ENCODE measurements at regions not wholly inside any gene's neighbourhood (a gene's known extent, or its start where the extent isn't known, plus 50 kb on each side); places are given as distances from the start of the nearest gene placed in this dataset.

DNA sequence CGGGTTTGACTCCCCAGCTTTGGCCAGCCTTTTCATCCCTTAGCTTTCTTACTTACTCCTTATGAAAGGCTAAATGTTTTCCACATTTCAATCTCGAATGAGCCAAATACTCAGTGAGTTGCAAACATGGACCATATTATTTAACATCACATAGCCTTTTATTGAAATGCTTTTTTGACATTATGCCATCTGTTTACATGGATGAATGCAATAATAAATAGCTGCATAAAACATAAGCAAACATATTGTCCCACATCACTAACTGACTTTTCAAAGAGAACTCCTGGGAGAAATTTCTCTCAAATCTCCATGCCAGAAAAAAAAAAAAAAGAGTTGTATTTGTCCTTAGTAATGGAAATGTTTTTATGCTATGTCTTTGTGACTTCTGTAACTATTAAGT is 134.9 kb downstream of the LSMEM1 start:
- no peak overlapping the region for H3K4me3 ChIP-seq (ENCODE audit: severe bottlenecking)
- H3K27ac ChIP-seq (ENCODE audit: poor library complexity, severe bottlenecking) = no peak overlapping the region
- no peaks in the 10 kb centered on the region for H3K27me3 ChIP-seq (ENCODE audit: insufficient read depth, poor library complexity, severe bottlenecking)
- ATAC-seq (ENCODE audit: low read depth) = no peak
- TF ChIP-seq, protein P1, sequence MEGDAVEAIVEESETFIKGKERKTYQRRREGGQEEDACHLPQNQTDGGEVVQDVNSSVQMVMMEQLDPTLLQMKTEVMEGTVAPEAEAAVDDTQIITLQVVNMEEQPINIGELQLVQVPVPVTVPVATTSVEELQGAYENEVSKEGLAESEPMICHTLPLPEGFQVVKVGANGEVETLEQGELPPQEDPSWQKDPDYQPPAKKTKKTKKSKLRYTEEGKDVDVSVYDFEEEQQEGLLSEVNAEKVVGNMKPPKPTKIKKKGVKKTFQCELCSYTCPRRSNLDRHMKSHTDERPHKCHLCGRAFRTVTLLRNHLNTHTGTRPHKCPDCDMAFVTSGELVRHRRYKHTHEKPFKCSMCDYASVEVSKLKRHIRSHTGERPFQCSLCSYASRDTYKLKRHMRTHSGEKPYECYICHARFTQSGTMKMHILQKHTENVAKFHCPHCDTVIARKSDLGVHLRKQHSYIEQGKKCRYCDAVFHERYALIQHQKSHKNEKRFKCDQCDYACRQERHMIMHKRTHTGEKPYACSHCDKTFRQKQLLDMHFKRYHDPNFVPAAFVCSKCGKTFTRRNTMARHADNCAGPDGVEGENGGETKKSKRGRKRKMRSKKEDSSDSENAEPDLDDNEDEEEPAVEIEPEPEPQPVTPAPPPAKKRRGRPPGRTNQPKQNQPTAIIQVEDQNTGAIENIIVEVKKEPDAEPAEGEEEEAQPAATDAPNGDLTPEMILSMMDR (IDR thresholded peaks at IDR 0.05; ENCODE audit: poor library complexity, severe bottlenecking) = no peak
- H3K9me3 ChIP-seq (ENCODE audit: severe bottlenecking) = no peaks in the 10 kb centered on the region
- H3K36me3 ChIP-seq (ENCODE audit: low read depth) = no peaks in the 10 kb centered on the region
- no peak for DNase-seq (ENCODE audit: low spot score)
- H3K4me1 ChIP-seq (ENCODE audit: insufficient read depth, poor library complexity, severe bottlenecking) = no peaks in the 10 kb centered on the region

DNA sequence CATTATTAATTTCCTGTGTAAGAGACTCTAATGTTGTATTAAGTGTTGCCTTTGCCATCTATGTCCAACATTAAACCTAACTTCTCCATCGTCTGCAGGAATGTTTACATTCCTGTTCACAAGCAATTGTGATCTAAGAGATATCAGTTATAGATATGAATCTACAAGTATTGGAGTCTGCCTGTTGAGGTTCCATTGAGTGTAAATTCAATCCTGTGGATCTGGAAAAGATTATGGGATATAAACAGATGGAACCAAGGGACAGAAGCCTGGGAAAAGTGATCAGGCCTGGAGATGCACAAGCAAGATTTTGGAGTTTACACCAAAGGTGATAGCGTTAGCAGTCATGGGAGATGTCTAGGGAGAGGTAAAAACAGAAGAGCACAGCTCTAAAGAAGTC is 135.5 kb downstream of the LSMEM1 start:
- ATAC-seq (ENCODE audit: low read depth) = no peak
- TF ChIP-seq, protein P1 (IDR thresholded peaks at IDR 0.05; ENCODE audit: poor library complexity, severe bottlenecking) = no peak
- Histone ChIP-seq H3K4me1 (ENCODE audit: insufficient read depth, poor library complexity, severe bottlenecking) (no peaks in the 10 kb centered on the region), H3K36me3 (ENCODE audit: low read depth) (no peaks in the 10 kb centered on the region), H3K27ac (ENCODE audit: poor library complexity, severe bottlenecking) (no peak overlapping the region), H3K4me3 (ENCODE audit: severe bottlenecking) (no peak overlapping the region), H3K27me3 (ENCODE audit: insufficient read depth, poor library complexity, severe bottlenecking) (no peaks in the 10 kb centered on the region), H3K9me3 (ENCODE audit: severe bottlenecking) (no peaks in the 10 kb centered on the region)
- no peak for DNase-seq (ENCODE audit: low spot score)

DNA sequence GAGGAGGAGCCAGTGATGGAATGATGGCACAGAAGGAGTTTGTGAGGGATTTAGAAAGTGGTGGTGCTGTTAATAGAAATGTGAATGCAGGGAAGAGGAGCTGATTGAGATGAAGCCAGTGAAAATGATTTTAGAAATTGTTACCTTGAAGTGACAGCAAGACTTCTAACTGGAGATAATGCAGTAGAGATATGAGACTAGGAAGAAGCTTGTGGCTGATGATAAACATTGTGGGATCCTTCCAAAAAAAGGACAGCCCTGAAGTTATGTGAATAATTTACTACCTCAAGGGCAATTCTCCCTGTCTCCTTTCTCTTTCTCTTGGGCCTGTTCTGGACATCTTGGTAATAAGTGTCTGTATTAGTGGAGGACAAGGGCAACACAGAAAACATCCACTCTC is 138.6 kb downstream of the LSMEM1 start:
- TF ChIP-seq, protein P1 (IDR thresholded peaks at IDR 0.05; ENCODE audit: poor library complexity, severe bottlenecking) = no peak
- ATAC-seq (ENCODE audit: low read depth) (no peak), DNase-seq (ENCODE audit: low spot score) (no peak)
- Histone ChIP-seq H3K27me3 (ENCODE audit: insufficient read depth, poor library complexity, severe bottlenecking) (no peaks in the 10 kb centered on the region), H3K27ac (ENCODE audit: poor library complexity, severe bottlenecking) (no peak overlapping the region), H3K36me3 (ENCODE audit: low read depth) (no peaks in the 10 kb centered on the region), H3K4me1 (ENCODE audit: insufficient read depth, poor library complexity, severe bottlenecking) (no peaks in the 10 kb centered on the region), H3K9me3 (ENCODE audit: severe bottlenecking) (no peaks in the 10 kb centered on the region), H3K4me3 (ENCODE audit: severe bottlenecking) (no peak overlapping the region)

DNA sequence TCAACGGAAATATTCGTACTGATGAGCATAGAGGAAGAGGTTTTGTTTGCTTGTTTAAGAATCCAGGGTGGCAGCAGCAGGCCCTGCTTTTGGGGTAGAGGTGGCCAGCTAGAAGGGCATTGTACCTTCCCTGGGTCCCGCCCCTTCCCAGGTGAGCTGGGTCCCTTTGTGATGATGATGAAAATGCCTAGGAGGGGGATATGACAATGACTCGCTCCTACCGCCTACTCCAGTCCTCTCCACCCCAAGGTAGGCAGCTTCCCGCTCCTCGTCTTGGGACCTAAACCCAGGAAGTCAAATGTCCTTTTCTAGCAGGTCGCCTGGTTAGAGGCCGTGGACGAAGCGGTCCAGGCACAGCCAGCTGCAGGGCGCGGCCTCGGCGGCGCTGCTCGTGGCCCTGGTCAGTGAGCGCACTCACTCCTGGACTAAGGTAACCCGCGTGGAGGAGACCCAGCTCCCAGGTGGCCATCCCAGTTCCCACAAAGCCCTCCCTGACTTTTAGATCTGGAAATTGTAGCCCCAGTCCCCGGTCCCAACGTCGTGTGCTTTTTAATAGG is 141.4 kb downstream of the LSMEM1 start:
- no peak overlapping the region for H3K27ac ChIP-seq (ENCODE audit: poor library complexity, severe bottlenecking)
- no peaks in the 10 kb centered on the region for H3K9me3 ChIP-seq (ENCODE audit: severe bottlenecking)
- H3K36me3 ChIP-seq (ENCODE audit: low read depth) = no peaks in the 10 kb centered on the region
- no peak overlapping the region for H3K4me3 ChIP-seq (ENCODE audit: severe bottlenecking)
- no peaks in the 10 kb centered on the region for H3K4me1 ChIP-seq (ENCODE audit: insufficient read depth, poor library complexity, severe bottlenecking)
- DNase-seq (ENCODE audit: low spot score) (no peak), ATAC-seq (ENCODE audit: low read depth) (no peak)
- H3K27me3 ChIP-seq (ENCODE audit: insufficient read depth, poor library complexity, severe bottlenecking) = no peaks in the 10 kb centered on the region
- TF ChIP-seq, protein P1 (IDR thresholded peaks at IDR 0.05; ENCODE audit: poor library complexity, severe bottlenecking) = no peak

DNA sequence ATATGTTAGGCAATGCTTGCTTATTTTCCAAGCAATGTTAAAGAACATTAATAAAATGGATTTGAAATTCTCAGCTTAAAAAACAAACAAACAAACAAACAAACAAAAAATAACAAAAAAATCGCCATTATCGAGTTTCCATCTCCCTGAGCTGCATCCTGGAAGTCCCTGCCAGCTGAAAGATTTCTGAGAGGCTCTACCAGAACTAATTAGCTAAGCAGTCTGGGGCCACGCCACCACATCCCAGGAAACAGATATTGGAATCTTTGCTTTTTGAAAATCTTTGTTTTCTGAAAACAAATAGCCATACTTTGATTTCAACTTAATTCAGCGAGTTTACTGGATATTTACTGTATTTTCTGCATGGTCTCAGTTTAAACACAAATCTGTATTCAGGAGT is 143.6 kb downstream of the LSMEM1 start:
- Histone ChIP-seq H3K27ac (ENCODE audit: poor library complexity, severe bottlenecking) (no peak overlapping the region), H3K27me3 (ENCODE audit: insufficient read depth, poor library complexity, severe bottlenecking) (no peaks in the 10 kb centered on the region), H3K9me3 (ENCODE audit: severe bottlenecking) (no peaks in the 10 kb centered on the region), H3K4me1 (ENCODE audit: insufficient read depth, poor library complexity, severe bottlenecking) (no peaks in the 10 kb centered on the region), H3K36me3 (ENCODE audit: low read depth) (no peaks in the 10 kb centered on the region), H3K4me3 (ENCODE audit: severe bottlenecking) (no peak overlapping the region)
- no peak for DNase-seq (ENCODE audit: low spot score)
- ATAC-seq (ENCODE audit: low read depth) = no peak
- TF ChIP-seq, protein P1 (IDR thresholded peaks at IDR 0.05; ENCODE audit: poor library complexity, severe bottlenecking) = no peak
